ENCODE measurements at regions not wholly inside any gene's neighbourhood (a gene's known extent, or its start where the extent isn't known, plus 50 kb on each side); places are given as distances from the start of the nearest gene placed in this dataset.

- DNase-seq (no peak), FAIRE-seq (no peak)
- no peak overlapping the region for H3K4me3 ChIP-seq (ENCODE audit: low read length in 3 of 3)
- H3K9ac ChIP-seq (ENCODE audit: low read length in 3 of 3): no peak overlapping the region
- H3K9me3 ChIP-seq (ENCODE audit: control insufficient read depth in 2 of 3, insufficient read depth in 1 of 3, low read length in 3 of 3): no peaks in the 10 kb centered on the region
- H3K4me1 ChIP-seq (ENCODE audit: control insufficient read depth in 2 of 3, insufficient read depth in 2 of 3, low read depth in 1 of 3, low read length in 3 of 3): peaks cover 0 to 5% (median 3%) of the 10 kb centered on the region in 3 donors
- no peaks in the 10 kb centered on the region for H3K36me3 ChIP-seq (ENCODE audit: control insufficient read depth in 2 of 3, insufficient read depth in 3 of 3, low read length in 3 of 3)
- H3K27me3 ChIP-seq (ENCODE audit: control insufficient read depth, insufficient read depth, low read length): no peaks in the 10 kb centered on the region
- intact Hi-C loops (cut with DNase I): no loop called here
- TF ChIP-seq, protein P1, sequence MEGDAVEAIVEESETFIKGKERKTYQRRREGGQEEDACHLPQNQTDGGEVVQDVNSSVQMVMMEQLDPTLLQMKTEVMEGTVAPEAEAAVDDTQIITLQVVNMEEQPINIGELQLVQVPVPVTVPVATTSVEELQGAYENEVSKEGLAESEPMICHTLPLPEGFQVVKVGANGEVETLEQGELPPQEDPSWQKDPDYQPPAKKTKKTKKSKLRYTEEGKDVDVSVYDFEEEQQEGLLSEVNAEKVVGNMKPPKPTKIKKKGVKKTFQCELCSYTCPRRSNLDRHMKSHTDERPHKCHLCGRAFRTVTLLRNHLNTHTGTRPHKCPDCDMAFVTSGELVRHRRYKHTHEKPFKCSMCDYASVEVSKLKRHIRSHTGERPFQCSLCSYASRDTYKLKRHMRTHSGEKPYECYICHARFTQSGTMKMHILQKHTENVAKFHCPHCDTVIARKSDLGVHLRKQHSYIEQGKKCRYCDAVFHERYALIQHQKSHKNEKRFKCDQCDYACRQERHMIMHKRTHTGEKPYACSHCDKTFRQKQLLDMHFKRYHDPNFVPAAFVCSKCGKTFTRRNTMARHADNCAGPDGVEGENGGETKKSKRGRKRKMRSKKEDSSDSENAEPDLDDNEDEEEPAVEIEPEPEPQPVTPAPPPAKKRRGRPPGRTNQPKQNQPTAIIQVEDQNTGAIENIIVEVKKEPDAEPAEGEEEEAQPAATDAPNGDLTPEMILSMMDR (IDR thresholded peaks at IDR 0.05; ENCODE audit: borderline replicate concordance, extremely low read depth, insufficient read depth): no peak
- H3K27ac ChIP-seq (ENCODE audit: low read depth in 2 of 2, low read length in 2 of 2): no peak overlapping the region
These were observed 301.4 kb downstream of the UACA start for GRCh38 chr15:70461992-70462391.

- peaks cover 0 to 5% (median 3%) of the 10 kb centered on the region in 3 donors for H3K4me1 ChIP-seq (ENCODE audit: control insufficient read depth in 2 of 3, insufficient read depth in 2 of 3, low read depth in 1 of 3, low read length in 3 of 3)
- intact Hi-C loops (cut with DNase I): no loop called here
These were observed 302.3 kb downstream of the UACA start for GRCh38 chr15:70461017-70461416.

DNA sequence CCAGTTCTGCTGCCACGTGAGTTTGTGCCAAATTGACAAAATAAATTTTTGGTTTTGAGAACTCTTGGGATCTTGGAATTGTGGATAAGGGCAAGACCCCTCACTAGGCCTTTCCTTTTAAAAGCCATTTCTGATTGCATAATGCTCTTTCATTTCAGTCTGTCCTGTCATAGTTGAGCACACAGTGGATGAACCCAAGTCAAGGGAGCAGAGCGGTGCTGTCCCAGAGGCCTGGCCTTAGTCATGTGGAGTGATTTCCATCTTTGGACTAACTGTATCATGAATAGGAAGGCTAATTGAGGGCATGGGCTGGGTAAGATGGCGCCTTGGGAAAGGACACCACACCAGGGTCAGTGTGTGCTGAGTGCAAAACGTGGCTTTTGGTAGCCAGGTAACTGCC is 304.0 kb downstream of the UACA start:
- peaks cover 0 to 5% (median 3%) of the 10 kb centered on the region in 3 donors for H3K4me1 ChIP-seq (ENCODE audit: control insufficient read depth in 2 of 3, insufficient read depth in 2 of 3, low read depth in 1 of 3, low read length in 3 of 3)
- intact Hi-C loops (cut with DNase I): no loop called here
- H3K9ac ChIP-seq (ENCODE audit: low read length in 3 of 3): no peak overlapping the region
- H3K27ac ChIP-seq (ENCODE audit: low read depth in 2 of 2, low read length in 2 of 2): no peak overlapping the region
- H3K36me3 ChIP-seq (ENCODE audit: control insufficient read depth in 2 of 3, insufficient read depth in 3 of 3, low read length in 3 of 3): no peaks in the 10 kb centered on the region
- FAIRE-seq (no peak), DNase-seq (no peak)
- no peaks in the 10 kb centered on the region for H3K27me3 ChIP-seq (ENCODE audit: control insufficient read depth, insufficient read depth, low read length)
- H3K4me3 ChIP-seq (ENCODE audit: low read length in 3 of 3): no peak overlapping the region
- H3K9me3 ChIP-seq (ENCODE audit: control insufficient read depth in 2 of 3, insufficient read depth in 1 of 3, low read length in 3 of 3): no peaks in the 10 kb centered on the region
- TF ChIP-seq, protein P1 (IDR thresholded peaks at IDR 0.05; ENCODE audit: borderline replicate concordance, extremely low read depth, insufficient read depth): no peak

More at GRCh38 chr15:70461017-70461416, 302.3 kb downstream of the UACA start:
- TF ChIP-seq, protein P1 (IDR thresholded peaks at IDR 0.05; ENCODE audit: borderline replicate concordance, extremely low read depth, insufficient read depth): no peak
- no peak for DNase-seq
- H3K9me3 ChIP-seq (ENCODE audit: control insufficient read depth in 2 of 3, insufficient read depth in 1 of 3, low read length in 3 of 3): no peaks in the 10 kb centered on the region
- FAIRE-seq: no peak
- H3K36me3 ChIP-seq (ENCODE audit: control insufficient read depth in 2 of 3, insufficient read depth in 3 of 3, low read length in 3 of 3): no peaks in the 10 kb centered on the region
- H3K27ac ChIP-seq (ENCODE audit: low read depth in 2 of 2, low read length in 2 of 2): no peak overlapping the region
- H3K9ac ChIP-seq (ENCODE audit: low read length in 3 of 3): no peak overlapping the region
- no peak overlapping the region for H3K4me3 ChIP-seq (ENCODE audit: low read length in 3 of 3)
- no peaks in the 10 kb centered on the region for H3K27me3 ChIP-seq (ENCODE audit: control insufficient read depth, insufficient read depth, low read length)

- Histone ChIP-seq H3K36me3 (ENCODE audit: control insufficient read depth in 2 of 3, insufficient read depth in 3 of 3, low read length in 3 of 3) (no peaks in the 10 kb centered on the region), H3K4me1 (ENCODE audit: control insufficient read depth in 2 of 3, insufficient read depth in 2 of 3, low read depth in 1 of 3, low read length in 3 of 3) (no peaks in the 10 kb centered on the region), H3K27ac (ENCODE audit: low read depth in 2 of 2, low read length in 2 of 2) (no peak overlapping the region), H3K9ac (ENCODE audit: low read length in 3 of 3) (no peak overlapping the region), H3K4me3 (ENCODE audit: low read length in 3 of 3) (no peak overlapping the region), H3K9me3 (ENCODE audit: control insufficient read depth in 2 of 3, insufficient read depth in 1 of 3, low read length in 3 of 3) (no peaks in the 10 kb centered on the region), H3K27me3 (ENCODE audit: control insufficient read depth, insufficient read depth, low read length) (no peaks in the 10 kb centered on the region)
- TF ChIP-seq, protein P1 (IDR thresholded peaks at IDR 0.05; ENCODE audit: borderline replicate concordance, extremely low read depth, insufficient read depth): no peak
- intact Hi-C loops (cut with DNase I): no loop called here
- no peak for DNase-seq
- no peak for FAIRE-seq
These were observed 309.6 kb downstream of the UACA start for GRCh38 chr15:70453766-70454165.
